ENCODE measurements at regions not wholly inside any gene's neighbourhood (a gene's known extent, or its start where the extent isn't known, plus 50 kb on each side); places are given as distances from the start of the nearest gene placed in this dataset.

- H3K4me3 ChIP-seq (ENCODE audit: low read depth, low read length): peak overlapping the region; percentile 32; the same call in 1 of the 2 replicates
- no peak for TF ChIP-seq CTCF (IDR thresholded peaks at IDR 0.05; ENCODE audit: low read depth, low read length, missing control alignments)
- DNase-seq (ENCODE audit: low read depth): peak; percentile 59
Measured at GRCh38 chr3:104526901-104527401, 839.8 kb upstream of the ALCAM start.

- no peak for TF ChIP-seq CTCF (IDR thresholded peaks at IDR 0.05; ENCODE audit: low read depth, low read length, missing control alignments)
- H3K4me3 ChIP-seq (ENCODE audit: low read depth, low read length): no peak overlapping the region
- no peak for DNase-seq (ENCODE audit: low read depth)
Measured at GRCh38 chr3:104530934-104531333, 835.8 kb upstream of the ALCAM start.

GRCh38 chr3:104536715-104537114, 830.0 kb upstream of the ALCAM start:
- DNase-seq (ENCODE audit: low read depth): no peak
- TF ChIP-seq CTCF (IDR thresholded peaks at IDR 0.05; ENCODE audit: low read depth, low read length, missing control alignments): no peak
- no peak overlapping the region for H3K4me3 ChIP-seq (ENCODE audit: low read depth, low read length)

- DNase-seq (ENCODE audit: low read depth): no peak
- TF ChIP-seq CTCF (IDR thresholded peaks at IDR 0.05; ENCODE audit: low read depth, low read length, missing control alignments): no peak
- H3K4me3 ChIP-seq (ENCODE audit: low read depth, low read length): no peak overlapping the region
Measured at GRCh38 chr3:104537323-104537722, 829.4 kb upstream of the ALCAM start.

- DNase-seq (ENCODE audit: low read depth): no peak
- TF ChIP-seq CTCF (IDR thresholded peaks at IDR 0.05; ENCODE audit: low read depth, low read length, missing control alignments): no peak
- H3K4me3 ChIP-seq (ENCODE audit: low read depth, low read length): no peak overlapping the region
Measured at GRCh38 chr3:104546301-104546700, 820.4 kb upstream of the ALCAM start.

- no peak for TF ChIP-seq CTCF (IDR thresholded peaks at IDR 0.05; ENCODE audit: low read depth, low read length, missing control alignments)
- DNase-seq (ENCODE audit: low read depth): no peak
- no peak overlapping the region for H3K4me3 ChIP-seq (ENCODE audit: low read depth, low read length)
Measured at GRCh38 chr3:104547031-104547430, 819.7 kb upstream of the ALCAM start.

GRCh38 chr3:104548401-104548800, 818.3 kb upstream of the ALCAM start:
- DNase-seq (ENCODE audit: low read depth): no peak
- H3K4me3 ChIP-seq (ENCODE audit: low read depth, low read length): no peak overlapping the region
- TF ChIP-seq CTCF (IDR thresholded peaks at IDR 0.05; ENCODE audit: low read depth, low read length, missing control alignments): no peak

Measured in GM12864 (cell line).